ENCODE measurements at regions not wholly inside any gene's neighbourhood (a gene's known extent, or its start where the extent isn't known, plus 50 kb on each side); places are given as distances from the start of the nearest gene placed in this dataset.

GRCh38 chr2:167404627-167405284, 516.5 kb downstream of the XIRP2 start:
- Histone ChIP-seq H3K9ac (ENCODE audit: low read length) (no peak overlapping the region), H2AFZ (ENCODE audit: low read depth, low read length) (no peak overlapping the region), H3K9me2 (ENCODE audit: insufficient read depth, low read length) (no peaks in the 10 kb centered on the region), H3K9me3 (ENCODE audit: low read length) (no peaks in the 10 kb centered on the region), H3K79me2 (replicated peaks; ENCODE audit: insufficient read depth, low read length) (no peaks in the 10 kb centered on the region), H3K27me3 (ENCODE audit: insufficient read depth, low read depth, low read length) (no peaks in the 10 kb centered on the region), H3K36me3 (ENCODE audit: insufficient read depth, low read length) (no peaks in the 10 kb centered on the region), H3K4me3 (ENCODE audit: low read length) (no peak overlapping the region), H3F3A (ENCODE audit: insufficient read depth, low read length, poor library complexity, severe bottlenecking) (no peaks in the 10 kb centered on the region), H3K4me2 (ENCODE audit: low read length) (no peak overlapping the region), H4K20me1 (ENCODE audit: insufficient read depth) (no peaks in the 10 kb centered on the region), H3K27ac (ENCODE audit: low read length) (no peak overlapping the region)
- TF ChIP-seq REST (IDR thresholded peaks at IDR 0.05; ENCODE audit: borderline replicate concordance) = no peak
- no peak for TF ChIP-seq CTCF (IDR thresholded peaks at IDR 0.05; ENCODE audit: poor library complexity, severe bottlenecking)
- no peak for TF ChIP-seq MXI1 (conservative IDR thresholded peaks at IDR 0.05; ENCODE audit: poor library complexity, severe bottlenecking)
- TF ChIP-seq RAD21 (conservative IDR thresholded peaks at IDR 0.05) = no peak
- no peak for TF ChIP-seq POLR2AphosphoS5 (IDR thresholded peaks at IDR 0.05)
- TF ChIP-seq TAF1 (IDR thresholded peaks at IDR 0.05; ENCODE audit: low read depth) = no peak
- TF ChIP-seq EZH2 (IDR thresholded peaks at IDR 0.05; ENCODE audit: borderline replicate concordance, insufficient read depth, low read length, poor library complexity, severe bottlenecking) = no peak
- no peak for TF ChIP-seq EP300 (conservative IDR thresholded peaks at IDR 0.05; ENCODE audit: poor library complexity, severe bottlenecking)
- no peak for TF ChIP-seq SMC3 (conservative IDR thresholded peaks at IDR 0.05; ENCODE audit: poor library complexity)

- Histone ChIP-seq H3K9me2 (ENCODE audit: insufficient read depth, low read length) (no peaks in the 10 kb centered on the region), H4K20me1 (ENCODE audit: insufficient read depth) (no peaks in the 10 kb centered on the region), H3K79me2 (replicated peaks; ENCODE audit: insufficient read depth, low read length) (no peaks in the 10 kb centered on the region), H3K27me3 (ENCODE audit: insufficient read depth, low read depth, low read length) (no peaks in the 10 kb centered on the region), H3K36me3 (ENCODE audit: insufficient read depth, low read length) (no peaks in the 10 kb centered on the region), H3F3A (ENCODE audit: insufficient read depth, low read length, poor library complexity, severe bottlenecking) (no peaks in the 10 kb centered on the region), H3K27ac (ENCODE audit: low read length) (no peak overlapping the region), H2AFZ (ENCODE audit: low read depth, low read length) (no peak overlapping the region), H3K9ac (ENCODE audit: low read length) (no peak overlapping the region), H3K4me2 (ENCODE audit: low read length) (no peak overlapping the region), H3K4me3 (ENCODE audit: low read length) (no peak overlapping the region), H3K9me3 (ENCODE audit: low read length) (no peaks in the 10 kb centered on the region)
- TF ChIP-seq CTCF (IDR thresholded peaks at IDR 0.05; ENCODE audit: poor library complexity, severe bottlenecking) (no peak), SMC3 (conservative IDR thresholded peaks at IDR 0.05; ENCODE audit: poor library complexity) (no peak), TAF1 (IDR thresholded peaks at IDR 0.05; ENCODE audit: low read depth) (no peak), EZH2 (IDR thresholded peaks at IDR 0.05; ENCODE audit: borderline replicate concordance, insufficient read depth, low read length, poor library complexity, severe bottlenecking) (no peak), RAD21 (conservative IDR thresholded peaks at IDR 0.05) (no peak)
These were observed 513.0 kb downstream of the XIRP2 start for GRCh38 chr2:167401309-167401708.

Data from neural cell (in vitro differentiated cells).